SH-SY5Y (cell line): ENCODE measurements at regions not wholly inside any gene's neighbourhood (a gene's known extent, or its start where the extent isn't known, plus 50 kb on each side); places are given as distances from the start of the nearest gene placed in this dataset.

Source experiments
- GATA2 ChIP-seq: IDR thresholded peaks from 2 replicates; pipeline ENCODE4 v1.6.1; 2011; ENCODE audit warnings: mild to moderate bottlenecking, low read depth, low read length
- GATA3 ChIP-seq: IDR thresholded peaks from 2 replicates; pipeline ENCODE4 v1.6.1; 2011; ENCODE audit warnings: low read depth, mild to moderate bottlenecking, low read length, moderate library complexity

- TF ChIP-seq GATA3 = no peak
- no peak for TF ChIP-seq GATA2
These were observed 253.3 kb downstream of the KLF13 start for GRCh38 chr15:31579976-31580375.
